A673 (cell line): ENCODE measurements at regions not wholly inside any gene's neighbourhood (a gene's known extent, or its start where the extent isn't known, plus 50 kb on each side); places are given as distances from the start of the nearest gene placed in this dataset.

Source experiments
- CTCF ChIP-seq: fragments of 300-800, 200-600 bp; sonication (generic); conservative IDR thresholded peaks from 2 replicates; pipeline ENCODE4 v1.5.1; 2017; ENCODE audit warnings: low read depth, mild to moderate bottlenecking, antibody characterized with exemption, low read length, moderate library complexity, mixed read lengths
- EZH2 ChIP-seq: fragments of 200-600 bp; sonication (generic); IDR thresholded peaks from 2 replicates; pipeline ENCODE4 v1.6.1; 2017; ENCODE audit warnings: borderline replicate concordance, low read depth, mild to moderate bottlenecking, mixed read lengths, antibody characterized with exemption, low read length; ENCODE audit not compliant: poor library complexity, severe bottlenecking

- no peak for TF ChIP-seq CTCF
- no peak for TF ChIP-seq EZH2
Observed at GRCh38 chr22:49168219-49168813, 659.4 kb downstream of the BRD1 start.
